ENCODE measurements at regions not wholly inside any gene's neighbourhood (a gene's known extent, or its start where the extent isn't known, plus 50 kb on each side); places are given as distances from the start of the nearest gene placed in this dataset.

DNA sequence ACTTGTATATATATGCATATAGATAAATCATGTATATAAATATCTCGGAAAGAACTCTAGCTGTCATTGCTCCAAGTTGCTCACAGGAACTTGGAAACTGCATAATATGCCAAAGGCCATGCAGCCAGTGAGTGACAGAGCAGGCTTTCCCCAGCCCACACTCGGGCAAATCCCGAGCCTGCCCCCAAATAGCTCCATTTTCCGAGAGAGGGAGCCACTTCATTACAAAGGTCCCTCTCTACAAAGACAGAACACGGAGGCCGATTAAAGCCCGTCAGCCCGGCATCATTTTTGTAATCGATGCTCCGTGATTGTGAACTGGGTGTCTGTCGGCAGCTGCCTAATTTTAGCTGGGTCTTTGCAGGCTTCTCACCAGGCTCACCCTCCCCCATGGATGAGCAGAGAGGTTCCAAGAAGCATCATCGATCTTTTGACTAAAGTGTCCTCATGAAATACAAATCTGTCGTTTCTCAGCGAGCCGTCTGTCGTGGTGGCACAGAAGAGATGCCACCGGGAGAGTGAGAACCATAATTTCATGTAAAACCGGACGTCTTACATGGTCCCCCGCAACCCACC is 663.9 kb downstream of the PTPRU start:
- intact Hi-C loops (cut with DNase I; ENCODE audit: low total_unique reads): no loop called here
- TF ChIP-seq, protein P1, sequence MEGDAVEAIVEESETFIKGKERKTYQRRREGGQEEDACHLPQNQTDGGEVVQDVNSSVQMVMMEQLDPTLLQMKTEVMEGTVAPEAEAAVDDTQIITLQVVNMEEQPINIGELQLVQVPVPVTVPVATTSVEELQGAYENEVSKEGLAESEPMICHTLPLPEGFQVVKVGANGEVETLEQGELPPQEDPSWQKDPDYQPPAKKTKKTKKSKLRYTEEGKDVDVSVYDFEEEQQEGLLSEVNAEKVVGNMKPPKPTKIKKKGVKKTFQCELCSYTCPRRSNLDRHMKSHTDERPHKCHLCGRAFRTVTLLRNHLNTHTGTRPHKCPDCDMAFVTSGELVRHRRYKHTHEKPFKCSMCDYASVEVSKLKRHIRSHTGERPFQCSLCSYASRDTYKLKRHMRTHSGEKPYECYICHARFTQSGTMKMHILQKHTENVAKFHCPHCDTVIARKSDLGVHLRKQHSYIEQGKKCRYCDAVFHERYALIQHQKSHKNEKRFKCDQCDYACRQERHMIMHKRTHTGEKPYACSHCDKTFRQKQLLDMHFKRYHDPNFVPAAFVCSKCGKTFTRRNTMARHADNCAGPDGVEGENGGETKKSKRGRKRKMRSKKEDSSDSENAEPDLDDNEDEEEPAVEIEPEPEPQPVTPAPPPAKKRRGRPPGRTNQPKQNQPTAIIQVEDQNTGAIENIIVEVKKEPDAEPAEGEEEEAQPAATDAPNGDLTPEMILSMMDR (IDR thresholded peaks at IDR 0.05 in 8 of 11, conservative IDR thresholded peaks at IDR 0.05 in 3 of 11): no peak
- TF ChIP-seq POLR2A (IDR thresholded peaks at IDR 0.05): no peak
- no peak for TF ChIP-seq POLR2AphosphoS5 (IDR thresholded peaks at IDR 0.05)

DNA sequence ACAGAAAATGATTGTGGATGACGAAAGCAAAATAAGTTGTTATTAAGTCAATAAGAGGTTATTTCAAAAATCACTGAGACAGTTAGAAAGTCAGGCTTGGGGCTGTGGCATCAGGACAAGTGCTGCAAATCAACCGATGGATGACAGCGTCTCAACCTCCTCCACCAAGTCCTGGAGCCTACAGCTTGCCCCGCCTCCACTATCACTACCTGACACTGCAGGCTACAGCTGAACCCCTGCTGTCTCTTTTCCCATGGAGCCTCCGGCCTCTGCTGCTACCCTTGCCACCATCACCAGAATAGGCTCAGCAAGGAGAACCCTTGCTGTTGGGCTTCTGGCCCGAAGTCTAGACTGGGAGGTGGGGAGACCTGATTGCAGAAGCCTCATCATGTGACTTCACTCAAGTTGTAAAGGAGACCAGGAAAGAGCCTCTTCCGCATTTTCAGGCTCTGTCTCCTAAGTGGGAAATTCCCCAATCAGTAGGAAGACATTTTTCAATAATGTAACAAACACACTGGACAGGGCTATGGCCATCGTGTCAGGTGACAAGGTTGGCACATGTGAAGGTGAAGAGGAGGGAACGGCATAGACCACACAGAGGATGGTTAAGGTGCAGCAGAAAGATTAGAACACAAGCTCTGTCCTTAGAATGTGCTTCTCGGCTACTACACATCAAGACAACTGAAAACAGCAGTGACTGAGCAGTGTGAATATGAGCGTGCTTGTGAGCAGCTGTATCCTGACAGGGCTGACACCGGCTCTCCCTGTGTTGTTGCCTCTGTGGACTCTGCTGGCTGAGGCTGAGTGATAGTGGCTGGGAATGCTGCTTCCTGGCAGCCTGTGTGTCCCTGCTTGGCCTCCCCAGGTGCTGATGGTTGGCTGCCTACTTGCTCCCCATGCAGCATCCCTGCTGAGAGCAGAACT is 660.7 kb downstream of the PTPRU start:
- peaks cover 0 to 76% (median 0%) of the 10 kb centered on the region in 7 donors for H3K27me3 ChIP-seq (replicated peaks in 1 of 7)
- no peak for DNase-seq
- H3K4me1 ChIP-seq: no peaks in the 10 kb centered on the region
- intact Hi-C loops (cut with DNase I; ENCODE audit: low total_unique reads): no loop called here
- H3K27ac ChIP-seq: no peak overlapping the region
- H3K36me3 ChIP-seq: no peaks in the 10 kb centered on the region
- WGBS, 5 donors: 40 to 50% (median 42%) methylated on average over 10 to 12 of the region's 12 CpGs
- H3K9me3 ChIP-seq: no peaks in the 10 kb centered on the region
- TF ChIP-seq, protein P1 (IDR thresholded peaks at IDR 0.05 in 8 of 11, conservative IDR thresholded peaks at IDR 0.05 in 3 of 11): no peak
- no peak for TF ChIP-seq POLR2AphosphoS5 (IDR thresholded peaks at IDR 0.05)
- TF ChIP-seq POLR2A (IDR thresholded peaks at IDR 0.05): no peak
- H3K4me3 ChIP-seq: no peak overlapping the region

More for the DNA sequence above, 663.9 kb downstream of the PTPRU start:
- Histone ChIP-seq H3K9me3 (no peaks in the 10 kb centered on the region), H3K36me3 (no peaks in the 10 kb centered on the region), H3K4me3 (no peak overlapping the region), H3K4me1 (no peaks in the 10 kb centered on the region), H3K27me3 (replicated peaks in 1 of 7) (peaks cover 0 to 63% (median 0%) of the 10 kb centered on the region in 7 donors), H3K27ac (no peak overlapping the region)
- no peak for DNase-seq
- 74 to 81% (median 79%) methylated on average over 20 of the region's 20 CpGs for WGBS, 5 donors

DNA sequence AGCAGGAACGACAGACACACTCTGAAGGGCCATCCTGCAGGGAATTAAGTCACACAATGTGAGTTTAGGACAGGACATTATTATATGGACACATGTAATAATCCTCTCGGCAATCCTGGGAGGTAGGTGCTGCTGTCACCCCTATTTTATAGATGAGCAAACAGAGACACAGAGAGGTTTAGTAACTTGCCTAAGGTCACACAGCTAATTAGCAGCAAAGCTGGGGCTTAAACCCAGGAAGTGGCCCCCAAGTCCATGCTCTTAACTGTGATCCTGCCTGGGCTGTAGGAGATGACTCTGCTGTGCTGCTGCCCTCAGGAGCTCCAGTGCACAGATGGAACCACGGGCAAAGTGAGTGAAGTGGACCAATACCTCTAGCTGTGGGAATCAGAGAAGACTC is 660.0 kb downstream of the PTPRU start:
- no peak for DNase-seq
- WGBS, 5 donors: 66 to 87% (median 84%) methylated on average over 3 of the region's 3 CpGs
- no peak for TF ChIP-seq POLR2A (IDR thresholded peaks at IDR 0.05)
- TF ChIP-seq, protein P1 (IDR thresholded peaks at IDR 0.05 in 8 of 11, conservative IDR thresholded peaks at IDR 0.05 in 3 of 11): no peak
- TF ChIP-seq POLR2AphosphoS5 (IDR thresholded peaks at IDR 0.05): no peak
- H3K4me3 ChIP-seq: no peak overlapping the region
- no peaks in the 10 kb centered on the region for H3K36me3 ChIP-seq
- no peaks in the 10 kb centered on the region for H3K9me3 ChIP-seq
- intact Hi-C loops (cut with DNase I; ENCODE audit: low total_unique reads): no loop called here
- H3K27ac ChIP-seq: no peak overlapping the region
- H3K27me3 ChIP-seq (replicated peaks in 1 of 7): peaks cover 0 to 69% (median 0%) of the 10 kb centered on the region in 7 donors
- H3K4me1 ChIP-seq: no peaks in the 10 kb centered on the region

DNA sequence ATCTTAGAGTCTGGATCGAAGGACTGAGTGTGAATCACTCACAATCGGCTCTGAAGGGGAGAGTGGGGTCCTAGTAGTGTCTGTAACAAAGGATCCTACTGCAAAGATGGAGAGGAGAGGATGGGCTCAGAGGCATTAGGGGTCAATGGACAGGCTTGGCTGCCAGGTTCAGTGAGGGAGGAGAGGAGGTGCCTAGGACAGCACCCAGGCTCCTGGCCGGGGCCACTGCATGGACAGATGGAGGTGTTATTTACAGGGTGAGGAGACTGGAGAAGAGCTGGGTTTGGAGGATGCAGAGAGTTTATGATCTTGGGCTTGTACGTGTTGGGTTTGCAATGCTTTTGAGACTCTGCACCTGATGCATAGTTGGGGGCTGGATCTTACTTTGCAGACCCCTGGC is 658.9 kb downstream of the PTPRU start:
- TF ChIP-seq POLR2A (IDR thresholded peaks at IDR 0.05): no peak
- no peak for TF ChIP-seq POLR2AphosphoS5 (IDR thresholded peaks at IDR 0.05)
- TF ChIP-seq, protein P1 (IDR thresholded peaks at IDR 0.05 in 8 of 11, conservative IDR thresholded peaks at IDR 0.05 in 3 of 11): no peak
- no peaks in the 10 kb centered on the region for H3K9me3 ChIP-seq
- no peaks in the 10 kb centered on the region for H3K36me3 ChIP-seq
- no peaks in the 10 kb centered on the region for H3K4me1 ChIP-seq
- no peak overlapping the region for H3K4me3 ChIP-seq
- peaks cover 0 to 63% (median 0%) of the 10 kb centered on the region in 7 donors for H3K27me3 ChIP-seq (replicated peaks in 1 of 7)
- intact Hi-C loops (cut with DNase I; ENCODE audit: low total_unique reads): no loop called here
- no peak overlapping the region for H3K27ac ChIP-seq
- DNase-seq: no peak
- WGBS, 5 donors: 72 to 85% (median 79%) methylated on average over 4 of the region's 4 CpGs

All from spleen (tissue), 11 donors.